Parathyroid adenoma (tissue), 2 donors: ENCODE measurements at regions not wholly inside any gene's neighbourhood (a gene's known extent, or its start where the extent isn't known, plus 50 kb on each side); places are given as distances from the start of the nearest gene placed in this dataset.
A peak's percentile ranks its signal among the peaks of the same experiment; 100 is the strongest.

Experiments used
- H2AFZ ChIP-seq: fragments of 300-600 bp; sonication (generic); one replicate; pipeline ENCODE4 v1.7.0; 2017; ENCODE audit warnings: antibody characterized with exemption, mild to moderate bottlenecking
- H3K27ac ChIP-seq: fragments of 300-600 bp; sonication (generic); one replicate; pipeline ENCODE4 v1.7.0; 2017
- H3K27me3 ChIP-seq: fragments of 300-600 bp; sonication (generic); one replicate; pipeline ENCODE4 v1.7.0; 2017; ENCODE audit warnings: low read length; ENCODE audit not compliant: control insufficient read depth, insufficient read depth
- H3K36me3 ChIP-seq: fragments of 300-600 bp; sonication (generic); one replicate; pipeline ENCODE4 v1.7.0; 2017; ENCODE audit warnings: low read length; ENCODE audit not compliant: control insufficient read depth, insufficient read depth
- H3K4me1 ChIP-seq: fragments of 300-600 bp; sonication (generic); one replicate; pipeline ENCODE4 v1.7.0; 2017; ENCODE audit warnings: control low read depth
- H3K4me2 ChIP-seq: fragments of 300-600 bp; sonication (generic); one replicate; pipeline ENCODE4 v1.7.0; 2017; ENCODE audit warnings: low read length
- H3K4me3 ChIP-seq: fragments of 300-600 bp; sonication (generic); one replicate; pipeline ENCODE4 v1.7.0; 2017; ENCODE audit warnings: low read depth, low read length
- H3K79me2 ChIP-seq: fragments of 300-600 bp; sonication (generic); one replicate; pipeline ENCODE4 v1.7.0; 2017; ENCODE audit warnings: control low read depth
- H3K9ac ChIP-seq: fragments of 300-600 bp; sonication (generic); one replicate; pipeline ENCODE4 v1.7.0; 2017; ENCODE audit warnings: mild to moderate bottlenecking
- H3K9me3 ChIP-seq: fragments of 300-600 bp; sonication (generic); one replicate; pipeline ENCODE4 v1.7.0; 2017; ENCODE audit warnings: low read length; ENCODE audit not compliant: control insufficient read depth
- TF ChIP-seq, protein P1 (sequence below): fragments of 300-600 bp; sonication (generic); IDR thresholded peaks from one replicate; pipeline ENCODE4 v1.7.0; 2017; ENCODE audit warnings: antibody characterized with exemption, mild to moderate bottlenecking
- donor health status: primary hyperparathyroidism.

GRCh38 chr2:172173174-172173706, 70.5 kb upstream of the DLX2 start:
- no peak overlapping the region for H3K27ac ChIP-seq
- no peaks in the 10 kb centered on the region for H3K79me2 ChIP-seq
- TF ChIP-seq, protein P1, sequence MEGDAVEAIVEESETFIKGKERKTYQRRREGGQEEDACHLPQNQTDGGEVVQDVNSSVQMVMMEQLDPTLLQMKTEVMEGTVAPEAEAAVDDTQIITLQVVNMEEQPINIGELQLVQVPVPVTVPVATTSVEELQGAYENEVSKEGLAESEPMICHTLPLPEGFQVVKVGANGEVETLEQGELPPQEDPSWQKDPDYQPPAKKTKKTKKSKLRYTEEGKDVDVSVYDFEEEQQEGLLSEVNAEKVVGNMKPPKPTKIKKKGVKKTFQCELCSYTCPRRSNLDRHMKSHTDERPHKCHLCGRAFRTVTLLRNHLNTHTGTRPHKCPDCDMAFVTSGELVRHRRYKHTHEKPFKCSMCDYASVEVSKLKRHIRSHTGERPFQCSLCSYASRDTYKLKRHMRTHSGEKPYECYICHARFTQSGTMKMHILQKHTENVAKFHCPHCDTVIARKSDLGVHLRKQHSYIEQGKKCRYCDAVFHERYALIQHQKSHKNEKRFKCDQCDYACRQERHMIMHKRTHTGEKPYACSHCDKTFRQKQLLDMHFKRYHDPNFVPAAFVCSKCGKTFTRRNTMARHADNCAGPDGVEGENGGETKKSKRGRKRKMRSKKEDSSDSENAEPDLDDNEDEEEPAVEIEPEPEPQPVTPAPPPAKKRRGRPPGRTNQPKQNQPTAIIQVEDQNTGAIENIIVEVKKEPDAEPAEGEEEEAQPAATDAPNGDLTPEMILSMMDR, result no peak
- H3K36me3 ChIP-seq, result no peaks in the 10 kb centered on the region
- H3K4me2 ChIP-seq, result no peak overlapping the region
- H3K27me3 ChIP-seq, result no peaks in the 10 kb centered on the region
- H3K4me3 ChIP-seq, result no peak overlapping the region
- H3K9ac ChIP-seq, result no peak overlapping the region
- no peaks in the 10 kb centered on the region for H3K9me3 ChIP-seq
- peak overlapping the region; percentile 92 for H2AFZ ChIP-seq
- H3K4me1 ChIP-seq, result no peaks in the 10 kb centered on the region

- H3K4me3 ChIP-seq, result no peak overlapping the region
- no peaks in the 10 kb centered on the region for H3K9me3 ChIP-seq
- peak overlapping the region; percentile 5 for H2AFZ ChIP-seq
- H3K4me1 ChIP-seq, result no peaks in the 10 kb centered on the region
- TF ChIP-seq, protein P1, result no peak
- H3K79me2 ChIP-seq, result no peaks in the 10 kb centered on the region
- H3K27ac ChIP-seq, result no peak overlapping the region
- H3K27me3 ChIP-seq, result no peaks in the 10 kb centered on the region
- no peak overlapping the region for H3K4me2 ChIP-seq
- no peak overlapping the region for H3K9ac ChIP-seq
- no peaks in the 10 kb centered on the region for H3K36me3 ChIP-seq
Observed at GRCh38 chr2:172177581-172177980, 74.9 kb upstream of the DLX2 start.

DNA sequence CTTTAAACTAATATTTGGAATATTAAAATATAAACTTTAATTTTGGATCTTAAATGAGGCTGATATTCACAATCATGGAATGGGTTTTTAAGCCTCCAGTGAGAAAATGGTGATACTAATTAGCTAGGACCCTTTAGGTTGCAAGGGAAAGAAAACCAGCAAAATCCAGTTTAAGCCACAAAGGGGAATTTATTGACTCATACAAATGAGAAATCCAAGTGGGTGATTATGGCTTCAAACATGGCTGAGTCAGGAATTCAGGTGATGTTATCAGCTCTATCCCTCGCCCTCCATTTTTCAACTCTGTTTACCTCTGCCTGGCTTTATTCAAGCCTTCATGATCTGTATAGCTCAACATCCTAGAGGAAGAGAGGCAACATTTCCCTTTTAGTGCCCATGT, 75.3 kb upstream of the DLX2 start:
- Histone ChIP-seq H3K36me3 (no peaks in the 10 kb centered on the region), H3K4me1 (no peaks in the 10 kb centered on the region), H3K9ac (no peak overlapping the region), H2AFZ (no peak overlapping the region), H3K27me3 (no peaks in the 10 kb centered on the region), H3K27ac (no peak overlapping the region), H3K79me2 (no peaks in the 10 kb centered on the region), H3K4me2 (no peak overlapping the region), H3K4me3 (no peak overlapping the region), H3K9me3 (no peaks in the 10 kb centered on the region)
- TF ChIP-seq, protein P1, result no peak

- no peaks in the 10 kb centered on the region for H3K4me1 ChIP-seq
- no peaks in the 10 kb centered on the region for H3K79me2 ChIP-seq
- H3K4me2 ChIP-seq, result no peak overlapping the region
- H3K36me3 ChIP-seq, result no peaks in the 10 kb centered on the region
- no peak overlapping the region for H2AFZ ChIP-seq
- H3K9ac ChIP-seq, result no peak overlapping the region
- no peak overlapping the region for H3K4me3 ChIP-seq
- TF ChIP-seq, protein P1, result no peak
- H3K9me3 ChIP-seq, result no peaks in the 10 kb centered on the region
- no peaks in the 10 kb centered on the region for H3K27me3 ChIP-seq
- no peak overlapping the region for H3K27ac ChIP-seq
Observed at GRCh38 chr2:172179045-172179701, 76.5 kb upstream of the DLX2 start.

DNA sequence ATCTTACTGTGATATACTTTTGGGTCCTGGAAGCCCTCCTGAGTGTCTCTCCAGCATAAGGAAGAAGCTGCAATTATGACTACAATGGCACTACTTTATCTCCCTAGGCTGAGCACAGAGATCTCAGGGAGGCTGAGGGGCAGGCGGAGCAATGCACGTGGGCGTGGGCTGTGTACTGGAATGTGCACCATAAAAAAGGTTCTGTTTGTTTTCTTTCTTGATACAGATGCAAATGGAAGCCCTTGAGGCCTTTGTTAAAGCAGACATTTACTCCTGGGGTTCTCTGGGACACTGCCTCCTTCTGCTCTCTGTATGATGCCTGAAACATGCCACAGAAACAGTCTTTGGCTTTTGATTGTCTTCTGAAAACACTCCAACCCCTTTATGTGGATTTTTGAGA, 79.1 kb upstream of the DLX2 start:
- TF ChIP-seq, protein P1, result no peak
- Histone ChIP-seq H3K27ac (no peak overlapping the region), H3K27me3 (no peaks in the 10 kb centered on the region)

More for the DNA sequence above, 79.1 kb upstream of the DLX2 start:
- Histone ChIP-seq H3K4me1 (no peaks in the 10 kb centered on the region), H3K79me2 (no peaks in the 10 kb centered on the region), H3K9me3 (no peaks in the 10 kb centered on the region), H3K36me3 (no peaks in the 10 kb centered on the region), H3K4me3 (no peak overlapping the region), H2AFZ (no peak overlapping the region), H3K4me2 (no peak overlapping the region), H3K9ac (no peak overlapping the region)
